Activated CD4-positive, alpha-beta T cell treated with anti-CD3 and anti-CD28 coated beads for 1 hour (primary cell): ENCODE measurements at regions not wholly inside any gene's neighbourhood (a gene's known extent, or its start where the extent isn't known, plus 50 kb on each side); places are given as distances from the start of the nearest gene placed in this dataset.

Experiments
- DNase-seq: peaks from one replicate; pipeline ENCODE4 v3.0.0-alpha.2; 2020

- DNase-seq = no peak
Measured at GRCh38 chr1:38375035-38375434, 328.4 kb upstream of the POU3F1 start.

GRCh38 chr1:38371505-38371844 lies 324.9 kb upstream of the POU3F1 start:
- DNase-seq = no peak

- no peak for DNase-seq
Measured at GRCh38 chr1:38370716-38371504, 324.3 kb upstream of the POU3F1 start.

GRCh38 chr1:38365242-38365641 lies 318.6 kb upstream of the POU3F1 start:
- DNase-seq = no peak

GRCh38 chr1:38361566-38361965 lies 315.0 kb upstream of the POU3F1 start:
- DNase-seq = no peak

DNA sequence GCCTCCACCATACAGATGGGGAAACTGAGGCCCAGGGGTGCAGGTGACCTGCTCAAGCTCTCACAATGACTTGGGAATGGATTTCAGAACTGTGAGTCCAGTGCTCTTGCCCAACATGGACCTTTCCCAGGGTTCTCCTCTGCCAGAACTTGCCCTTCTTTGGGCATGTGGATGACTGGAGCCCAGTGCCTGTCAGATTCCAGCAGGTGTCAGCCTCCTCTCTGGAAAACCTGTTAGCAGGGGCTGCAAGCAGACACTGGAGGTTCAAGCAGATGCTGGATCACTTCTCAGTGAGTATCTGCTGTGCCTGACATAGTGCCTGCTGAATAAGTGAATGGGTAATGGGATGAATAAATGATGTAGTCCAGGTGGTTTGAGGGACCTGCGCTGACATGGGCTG lies 314.2 kb upstream of the POU3F1 start:
- no peak for DNase-seq

DNA sequence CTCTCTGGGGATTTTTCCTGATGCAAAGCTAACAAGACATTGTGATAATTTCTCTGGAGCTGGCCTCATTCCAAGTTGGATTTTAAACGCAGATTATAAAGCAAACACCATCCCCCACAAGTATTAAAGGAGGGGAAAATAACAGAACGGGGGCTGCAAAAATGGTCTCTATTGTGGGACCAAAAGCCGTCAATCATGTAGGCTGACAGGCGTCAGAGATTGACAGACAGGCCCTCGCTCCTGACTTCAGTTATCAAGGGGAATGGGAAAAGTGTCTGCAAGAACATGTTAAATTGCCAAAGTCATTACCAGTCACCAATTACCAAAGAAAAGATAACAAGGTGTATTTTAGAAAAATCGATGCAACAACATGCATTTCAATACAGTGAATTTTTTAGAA lies 307.4 kb upstream of the POU3F1 start:
- DNase-seq = no peak

- no peak for DNase-seq
Measured at GRCh38 chr1:38352869-38353268, 306.3 kb upstream of the POU3F1 start.

GRCh38 chr1:38347446-38348175 lies 301.0 kb upstream of the POU3F1 start:
- no peak for DNase-seq

DNA sequence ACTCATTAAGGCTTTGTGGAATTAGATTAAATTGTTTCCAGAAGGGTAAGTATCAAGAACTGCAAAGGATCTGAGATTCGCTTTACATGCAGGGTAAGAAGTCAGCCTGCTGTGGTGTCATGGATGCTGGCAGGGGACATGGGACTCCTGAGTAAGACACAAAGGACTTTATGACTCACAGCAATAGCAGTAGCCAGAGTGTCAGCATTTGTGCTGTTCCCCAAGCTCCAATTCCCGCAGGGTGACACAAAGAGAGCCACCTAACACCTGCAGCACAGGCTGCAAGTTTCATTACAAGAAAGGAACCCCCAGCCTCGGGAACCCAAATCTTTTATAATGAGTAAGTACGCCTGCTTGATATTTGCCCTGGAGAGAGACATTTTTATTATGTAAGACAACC lies 298.1 kb upstream of the POU3F1 start:
- DNase-seq = no peak

GRCh38 chr1:38341694-38342093 lies 295.1 kb upstream of the POU3F1 start:
- DNase-seq = no peak

- DNase-seq = no peak
Measured at GRCh38 chr1:38340409-38340808, 293.8 kb upstream of the POU3F1 start.

DNA sequence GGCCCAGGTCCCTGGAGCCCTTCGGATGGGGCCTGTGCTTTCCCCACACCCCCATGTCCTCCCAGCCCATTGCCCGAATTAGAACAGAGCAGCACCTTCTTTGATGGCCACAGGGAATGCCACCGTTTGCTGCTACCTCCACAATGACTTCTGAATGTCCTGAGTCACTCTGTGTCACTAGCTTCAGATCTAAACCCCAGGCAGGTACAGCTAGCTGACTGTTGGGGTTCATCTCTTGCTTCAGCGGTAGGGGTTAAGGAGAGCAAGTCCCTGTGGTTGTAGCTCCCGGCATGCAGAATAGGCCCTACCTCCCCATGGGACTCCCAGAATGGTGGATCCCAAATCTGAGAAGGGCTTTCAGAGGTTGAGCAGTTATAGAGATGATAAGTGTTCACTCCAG lies 291.1 kb upstream of the POU3F1 start:
- no peak for DNase-seq

DNA sequence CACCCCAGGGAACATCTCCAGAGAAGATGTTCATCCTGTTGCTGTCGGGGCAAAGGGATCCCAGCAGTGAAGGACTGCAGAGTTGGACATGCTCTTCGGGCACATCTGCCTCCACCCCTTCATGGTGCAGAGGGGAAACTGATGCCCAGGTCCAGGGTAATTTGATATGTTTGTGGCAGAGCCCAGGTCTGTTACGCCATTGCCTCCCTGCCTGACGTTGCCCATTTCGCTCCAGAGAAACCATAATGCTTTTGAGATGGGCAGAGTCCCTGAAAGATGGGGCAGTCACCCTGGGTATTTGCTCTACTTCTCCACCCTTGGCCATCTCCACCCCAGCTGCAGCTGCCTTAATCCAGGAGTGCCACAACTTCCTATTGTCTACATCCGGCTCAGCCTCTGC lies 290.4 kb upstream of the POU3F1 start:
- DNase-seq = no peak

DNA sequence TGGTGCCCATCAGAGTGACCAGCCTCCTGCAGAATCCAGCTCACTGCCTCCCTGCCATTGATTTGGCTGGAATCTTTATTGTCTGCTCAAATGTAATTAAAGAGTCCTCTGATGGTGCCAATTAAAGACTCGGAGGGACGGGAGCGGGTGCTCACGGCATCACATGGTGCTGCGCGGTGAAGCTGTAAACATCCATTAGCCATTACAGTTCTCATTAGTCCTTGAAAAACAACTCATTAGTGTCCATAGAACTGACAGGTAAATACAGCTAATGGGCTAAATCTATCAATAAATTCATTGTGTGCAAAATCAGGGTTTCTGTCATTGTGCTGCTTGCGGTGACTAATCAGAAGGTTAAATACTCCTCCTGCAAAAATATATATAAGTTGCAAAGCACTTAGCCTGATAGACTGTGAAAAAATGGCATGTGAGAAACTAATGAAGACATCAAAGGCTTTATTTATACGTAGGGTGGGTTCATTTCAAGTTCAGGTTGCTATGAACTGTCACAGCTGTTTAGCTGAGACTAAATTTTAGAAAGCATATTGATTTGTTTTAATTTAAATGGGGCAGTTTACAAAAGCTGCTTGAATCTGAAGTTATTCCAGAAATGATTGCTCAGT lies 289.8 kb upstream of the POU3F1 start:
- DNase-seq = no peak

- DNase-seq = no peak
Measured at GRCh38 chr1:38334930-38335592, 288.5 kb upstream of the POU3F1 start.

GRCh38 chr1:38332649-38333310 lies 286.2 kb upstream of the POU3F1 start:
- no peak for DNase-seq

GRCh38 chr1:38331496-38332210 lies 285.1 kb upstream of the POU3F1 start:
- DNase-seq = no peak

DNA sequence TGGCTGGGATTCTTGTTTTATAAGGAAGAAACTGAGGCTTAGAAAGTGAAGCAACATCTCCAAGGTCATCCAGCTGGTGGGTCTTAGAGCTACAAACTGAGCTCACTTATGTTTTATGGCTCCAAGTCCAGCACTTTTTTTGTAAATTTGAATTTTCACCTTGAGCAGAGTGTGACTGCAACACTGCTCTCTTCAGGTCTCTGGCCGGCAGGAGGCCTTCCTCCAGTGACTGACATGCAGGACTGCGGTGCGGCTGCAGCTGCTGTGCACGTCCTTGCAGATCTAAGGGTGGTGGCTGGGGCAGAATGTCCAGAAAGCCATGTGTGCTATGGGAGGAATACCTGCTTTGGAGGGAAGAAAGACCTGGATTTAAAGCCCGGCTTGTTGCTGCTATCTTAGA lies 284.2 kb upstream of the POU3F1 start:
- no peak for DNase-seq

GRCh38 chr1:38329644-38330043 lies 283.1 kb upstream of the POU3F1 start:
- no peak for DNase-seq

- DNase-seq = no peak
Measured at GRCh38 chr1:38328278-38329035, 281.9 kb upstream of the POU3F1 start.

GRCh38 chr1:38327559-38327973 lies 281.0 kb upstream of the POU3F1 start:
- no peak for DNase-seq
